Neuronal stem cell (in vitro differentiated cells): ENCODE measurements at regions not wholly inside any gene's neighbourhood (a gene's known extent, or its start where the extent isn't known, plus 50 kb on each side); places are given as distances from the start of the nearest gene placed in this dataset.

Experiments
- DNase-seq: peaks from one replicate; pipeline ENCODE4 v3.0.0-alpha.2; 2013; ENCODE audit warnings: low spot score
- H2AFZ ChIP-seq: one replicate; pipeline ENCODE4 v1.6.1; 2013; ENCODE audit warnings: mild to moderate bottlenecking, low read length, inconsistent platforms
- H2AK5ac ChIP-seq: 2 replicates; pipeline ENCODE4 v1.6.1; 2013; ENCODE audit warnings: low read depth, mild to moderate bottlenecking, inconsistent platforms, low read length, moderate library complexity, mixed read lengths
- H2BK120ac ChIP-seq: 2 replicates; pipeline ENCODE4 v1.6.1; 2013; ENCODE audit warnings: low read depth, mild to moderate bottlenecking, inconsistent platforms, low read length, moderate library complexity, mixed read lengths
- H2BK12ac ChIP-seq: one replicate; pipeline ENCODE4 v1.6.1; 2013; ENCODE audit warnings: low read length, inconsistent platforms
- H2BK15ac ChIP-seq: 2 replicates; pipeline ENCODE4 v1.6.1; 2013; ENCODE audit warnings: mild to moderate bottlenecking, low read length, inconsistent platforms, mixed read lengths
- H2BK5ac ChIP-seq: one replicate; pipeline ENCODE4 v1.6.1; 2013; ENCODE audit warnings: inconsistent platforms, mild to moderate bottlenecking, low read length, moderate library complexity
- H3K14ac ChIP-seq: one replicate; pipeline ENCODE4 v1.6.1; 2013; ENCODE audit warnings: low read length, inconsistent platforms
- H3K18ac ChIP-seq: 2 replicates; pipeline ENCODE4 v1.6.1; 2013; ENCODE audit warnings: low read length, inconsistent platforms
- H3K23ac ChIP-seq: 2 replicates; pipeline ENCODE4 v1.6.1; 2013; ENCODE audit warnings: low read depth, mild to moderate bottlenecking, mixed read lengths, low read length, inconsistent platforms; ENCODE audit not compliant: poor library complexity
- H3K27ac ChIP-seq: replicated peaks from 3 replicates; pipeline ENCODE4 v1.5.1; 2013; ENCODE audit warnings: low read length, inconsistent platforms
- H3K27me3 ChIP-seq, 3 experiments: 2 replicates each; pipeline ENCODE4 v1.6.1; 2013; ENCODE audit warnings: low read length in 3 of 3, mild to moderate bottlenecking in 2 of 3, inconsistent platforms in 1 of 3, low read depth in 1 of 3, mixed read lengths in 1 of 3, moderate library complexity in 1 of 3; ENCODE audit not compliant: control insufficient read depth in 3 of 3, insufficient read depth in 3 of 3
- H3K36me3 ChIP-seq, 2 donors: replicated peaks in 1 of 2; 2 replicates each; pipeline ENCODE4 v1.6.1; 2013; ENCODE audit warnings: low read length in 2 of 2; ENCODE audit not compliant: control insufficient read depth in 2 of 2, insufficient read depth in 2 of 2
- H3K4ac ChIP-seq: 2 replicates; pipeline ENCODE4 v1.6.1; 2013; ENCODE audit warnings: inconsistent platforms, mild to moderate bottlenecking, low read length, moderate library complexity
- H3K4me1 ChIP-seq, 2 donors: 1 replicate in 1 of 2; 2 replicates in 1 of 2; pipeline ENCODE4 v1.6.1; 2013; ENCODE audit warnings: low read length in 2 of 2, low read depth in 1 of 2; ENCODE audit not compliant: control insufficient read depth in 2 of 2, insufficient read depth in 1 of 2
- H3K4me2 ChIP-seq: one replicate; pipeline ENCODE4 v1.6.1; 2013; ENCODE audit warnings: mild to moderate bottlenecking, low read length, inconsistent platforms; ENCODE audit not compliant: insufficient read depth, poor library complexity, severe bottlenecking
- H3K4me3 ChIP-seq, 2 donors: 2 replicates each; pipeline ENCODE4 v1.5.1; 2013; ENCODE audit warnings: low read length in 2 of 2, mild to moderate bottlenecking in 2 of 2, inconsistent platforms in 1 of 2, moderate library complexity in 1 of 2
- H3K79me1 ChIP-seq: one replicate; pipeline ENCODE4 v1.6.1; 2013; ENCODE audit warnings: low read depth, mild to moderate bottlenecking, inconsistent platforms, low read length, moderate library complexity
- H3K9ac ChIP-seq: one replicate; pipeline ENCODE4 v1.6.1; 2013; ENCODE audit warnings: mild to moderate bottlenecking, low read depth, low read length, inconsistent platforms; ENCODE audit not compliant: poor library complexity
- H3K9me3 ChIP-seq, 2 donors: replicated peaks in 1 of 2; 2 replicates each; pipeline versions ENCODE3 to v1.6.1; 2013; ENCODE audit warnings: low read length in 2 of 2, mild to moderate bottlenecking in 2 of 2, inconsistent platforms in 1 of 2, low read depth in 1 of 2, mixed read lengths in 1 of 2, moderate library complexity in 1 of 2; ENCODE audit not compliant: control insufficient read depth in 2 of 2, insufficient read depth in 1 of 2
- H4K8ac ChIP-seq: one replicate; pipeline ENCODE4 v1.6.1; 2013; ENCODE audit warnings: low read depth, mild to moderate bottlenecking, inconsistent platforms, low read length, moderate library complexity
- H4K91ac ChIP-seq: one replicate; pipeline ENCODE4 v1.6.1; 2013; ENCODE audit warnings: low read length, low read depth, mild to moderate bottlenecking, inconsistent platforms; ENCODE audit not compliant: poor library complexity
- WGBS, 2 donors: extraction: QIAGEN DNeasy Blood & Tissue Kit; methylation state at CpG; one replicate each; pipeline ENCODE4 v1.1.7; 2013; ENCODE audit warnings: missing lambda C conversion rate in 2 of 2, mixed read lengths in 1 of 2; ENCODE audit not compliant: insufficient read length in 2 of 2, insufficient replicate concordance in 1 of 2; ENCODE audit errors: extremely low coverage in 2 of 2; 5-methylcytosine and 5-hydroxymethylcytosine counted together

DNA sequence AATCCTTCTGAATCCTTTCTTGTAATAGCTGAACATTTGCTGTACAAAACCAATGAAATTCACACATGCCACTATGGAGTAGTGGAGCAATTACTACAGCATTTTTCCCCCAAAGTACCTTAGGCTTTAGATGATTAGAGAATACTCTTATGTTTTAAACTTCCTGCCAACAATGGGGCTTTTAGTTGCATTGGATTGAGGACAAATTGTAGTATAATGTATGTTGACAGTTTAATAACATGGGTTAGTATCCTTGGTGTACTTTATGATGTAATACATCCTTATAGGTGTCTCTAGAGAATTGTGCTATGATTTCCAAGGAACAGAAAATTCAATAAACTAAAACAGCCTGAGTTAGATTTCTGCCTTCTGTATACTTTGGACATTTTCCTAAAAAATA lies 422.7 kb upstream of the GRAMD2B start:
- Histone ChIP-seq H4K91ac (no peak overlapping the region), H3K27ac (no peak overlapping the region), H3K9ac (no peak overlapping the region), H2BK12ac (no peak overlapping the region), H2AK5ac (no peak overlapping the region), H2AFZ (no peak overlapping the region), H3K18ac (no peak overlapping the region), H3K4me2 (no peak overlapping the region), H2BK120ac (no peak overlapping the region), H3K36me3 (no peaks in the 10 kb centered on the region), H3K79me1 (no peaks in the 10 kb centered on the region), H3K4me3 (no peak overlapping the region), H3K4ac (no peak overlapping the region), H4K8ac (no peak overlapping the region), H2BK5ac (no peak overlapping the region), H3K14ac (no peak overlapping the region), H3K9me3 (no peaks in the 10 kb centered on the region), H3K4me1 (peaks cover 0 to 2% of the 10 kb centered on the region in 2 donors), H2BK15ac (no peak overlapping the region), H3K27me3 (no peaks in the 10 kb centered on the region), H3K23ac (no peak overlapping the region)
- DNase-seq, result no peak

DNA sequence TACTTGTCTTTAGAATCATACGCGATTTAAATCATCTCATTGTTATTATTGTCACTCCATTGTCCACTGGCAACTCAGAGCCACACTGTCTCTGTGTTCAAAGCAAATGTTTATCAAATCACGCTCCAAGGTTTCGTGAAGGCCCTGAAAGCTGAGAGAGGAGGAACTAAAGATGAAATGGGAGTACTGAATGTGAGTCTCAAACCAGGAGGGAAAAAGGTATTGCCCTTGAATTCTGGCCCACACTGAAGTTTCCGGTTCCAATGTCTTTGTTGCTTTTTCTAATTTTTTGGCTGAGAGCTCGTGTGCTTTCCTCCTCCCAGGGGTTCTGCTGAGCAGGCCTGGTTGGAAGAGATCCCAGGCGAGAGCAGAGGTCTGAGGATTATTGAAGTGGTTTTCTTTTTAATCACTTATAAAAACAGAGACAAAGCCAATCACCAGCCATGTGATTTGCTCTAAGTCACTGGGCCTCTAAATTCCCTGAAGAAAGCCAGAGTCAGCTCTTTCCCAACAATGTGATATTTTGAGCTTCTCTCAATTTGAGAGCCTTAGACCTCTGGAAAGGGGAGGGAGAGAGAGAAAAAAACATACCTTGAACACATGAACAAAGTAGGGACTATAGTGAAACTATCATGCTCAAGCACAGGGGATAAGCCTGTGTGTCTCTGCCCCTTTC lies 420.8 kb upstream of the GRAMD2B start:
- Histone ChIP-seq H3K14ac (no peak overlapping the region), H3K27ac (no peak overlapping the region), H3K27me3 (no peaks in the 10 kb centered on the region), H3K4me1 (peaks cover 0 to 2% of the 10 kb centered on the region in 2 donors), H2BK5ac (no peak overlapping the region), H2AK5ac (no peak overlapping the region), H3K18ac (no peak overlapping the region), H2BK12ac (no peak overlapping the region), H2AFZ (peak overlapping the region; percentile 74), H3K9me3 (no peaks in the 10 kb centered on the region), H3K4ac (no peak overlapping the region), H4K91ac (no peak overlapping the region), H2BK15ac (no peak overlapping the region), H3K9ac (no peak overlapping the region), H2BK120ac (no peak overlapping the region), H3K4me2 (no peak overlapping the region), H3K23ac (no peak overlapping the region), H3K79me1 (no peaks in the 10 kb centered on the region), H3K4me3 (no peak overlapping the region), H4K8ac (no peak overlapping the region), H3K36me3 (no peaks in the 10 kb centered on the region)
- DNase-seq, result no peak
- no CpG with 5 or more reads among the region's 7 CpGs for WGBS, 2 donors

GRCh38 chr5:126003309-126003708 lies 419.9 kb upstream of the GRAMD2B start:
- no peaks in the 10 kb centered on the region for H3K9me3 ChIP-seq
- no peak overlapping the region for H3K23ac ChIP-seq
- WGBS, 2 donors, result no CpG with 5 or more reads among the region's 3 CpGs
- no peak overlapping the region for H2AK5ac ChIP-seq
- H3K36me3 ChIP-seq, result no peaks in the 10 kb centered on the region
- H3K9ac ChIP-seq, result no peak overlapping the region
- H2BK12ac ChIP-seq, result no peak overlapping the region
- H2BK15ac ChIP-seq, result no peak overlapping the region
- no peak overlapping the region for H3K14ac ChIP-seq
- H3K18ac ChIP-seq, result no peak overlapping the region
- H3K27me3 ChIP-seq, result no peaks in the 10 kb centered on the region
- H3K4ac ChIP-seq, result no peak overlapping the region
- no peak overlapping the region for H4K8ac ChIP-seq
- H4K91ac ChIP-seq, result no peak overlapping the region
- peaks cover 0 to 3% of the 10 kb centered on the region in 2 donors for H3K4me1 ChIP-seq
- H3K79me1 ChIP-seq, result no peaks in the 10 kb centered on the region
- H3K27ac ChIP-seq, result no peak overlapping the region
- no peak overlapping the region for H2BK5ac ChIP-seq
- no peak overlapping the region for H3K4me3 ChIP-seq
- no peak overlapping the region for H2BK120ac ChIP-seq
- H2AFZ ChIP-seq, result peak overlapping the region; percentile 8
- DNase-seq, result no peak
- H3K4me2 ChIP-seq, result no peak overlapping the region

DNA sequence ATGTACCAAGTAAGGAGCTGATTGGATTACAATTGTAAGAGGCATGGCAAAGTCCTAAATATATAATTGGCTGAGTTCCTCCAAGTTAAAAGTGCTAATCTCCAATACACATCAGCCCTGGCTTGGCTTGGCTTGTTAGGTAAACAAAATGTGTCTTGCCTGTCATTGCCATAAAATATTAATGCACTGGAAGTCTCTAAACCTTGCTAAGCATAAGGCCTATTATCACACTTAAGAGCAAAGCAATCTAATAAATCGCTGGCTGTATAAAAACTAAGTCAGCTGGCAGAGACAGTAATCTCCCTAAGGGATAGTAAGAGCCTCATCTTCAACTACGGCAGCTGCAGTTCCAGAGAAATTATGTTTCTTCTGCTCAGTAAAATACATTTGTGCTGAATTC lies 418.6 kb upstream of the GRAMD2B start:
- Histone ChIP-seq H4K91ac (no peak overlapping the region), H2BK15ac (no peak overlapping the region), H3K14ac (no peak overlapping the region), H3K27ac (no peak overlapping the region), H2AFZ (no peak overlapping the region), H2BK12ac (no peak overlapping the region), H3K4me3 (no peak overlapping the region), H3K4me2 (no peak overlapping the region), H3K9ac (no peak overlapping the region), H3K18ac (no peak overlapping the region), H3K4me1 (peaks cover 3% of the 10 kb centered on the region in 2 donors), H4K8ac (no peak overlapping the region), H3K23ac (no peak overlapping the region), H3K9me3 (peaks cover 0 to 5% of the 10 kb centered on the region in 2 donors), H2BK120ac (no peak overlapping the region), H2BK5ac (no peak overlapping the region), H3K4ac (no peak overlapping the region), H3K79me1 (no peaks in the 10 kb centered on the region), H3K36me3 (no peaks in the 10 kb centered on the region), H3K27me3 (no peaks in the 10 kb centered on the region), H2AK5ac (no peak overlapping the region)
- WGBS, 2 donors, result no CpG with 5 or more reads among the region's 2 CpGs
- no peak for DNase-seq
